ENCODE measurements at regions not wholly inside any gene's neighbourhood (a gene's known extent, or its start where the extent isn't known, plus 50 kb on each side); places are given as distances from the start of the nearest gene placed in this dataset.
"Not testable (repeated sequence)": the region's sequence is repeated elsewhere in the genome, so short reads cannot be mapped to it uniquely, and the experiment has no call there.

DNA sequence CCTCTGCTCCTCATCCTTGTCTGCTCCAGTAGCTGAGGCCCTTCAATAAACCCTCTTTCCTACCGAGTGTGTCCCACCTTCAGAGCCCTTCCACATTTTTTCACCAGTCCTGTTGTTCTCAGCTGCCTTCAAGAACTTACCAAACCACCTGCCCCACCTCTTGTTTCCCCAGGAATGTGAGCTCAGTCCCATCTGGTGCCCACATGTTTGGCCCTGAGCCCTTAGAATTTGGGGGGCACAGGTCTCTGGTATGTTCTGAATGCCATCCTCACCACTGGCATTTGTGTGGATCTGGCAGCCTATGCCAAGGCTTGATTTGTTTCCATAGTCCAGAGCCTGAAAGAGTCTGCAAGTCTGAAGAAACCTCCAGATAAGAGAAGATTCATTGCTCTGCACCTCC, 315.2 kb upstream of the PPP2R3A start:
- no peak for DNase-seq

DNA sequence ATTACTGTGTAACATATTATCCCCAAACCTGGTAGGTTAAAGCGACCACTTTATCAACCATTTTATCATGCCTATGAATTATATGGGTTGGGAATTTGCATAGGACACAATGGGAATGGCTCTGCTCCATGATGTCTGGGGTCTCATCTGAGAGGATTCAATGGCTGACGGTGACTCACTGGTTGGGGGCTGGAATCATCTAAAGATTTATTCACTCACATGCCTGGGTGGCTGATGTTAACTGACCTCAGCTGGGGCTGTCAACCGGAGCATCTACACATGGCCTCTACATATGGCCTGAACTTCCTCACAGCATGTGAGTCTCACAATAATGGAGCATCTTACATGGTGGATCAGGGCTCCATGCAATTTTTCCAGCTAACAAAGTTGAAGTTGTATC, 313.1 kb upstream of the PPP2R3A start:
- Histone ChIP-seq H3K27me3 (ENCODE audit: control insufficient read depth in 3 of 3, insufficient read depth in 3 of 3, low read length in 3 of 3) (no peaks in the 10 kb centered on the region), H3K4me1 (ENCODE audit: control insufficient read depth in 3 of 3, insufficient read depth in 2 of 3, low read depth in 1 of 3, low read length in 2 of 3) (no peaks in the 10 kb centered on the region), H3K9me3 (ENCODE audit: control insufficient read depth in 2 of 2, insufficient read depth in 1 of 2, low read depth in 1 of 2, low read length in 1 of 2) (peaks cover 0 to 6% of the 10 kb centered on the region in 2 donors), H3K4me3 (ENCODE audit: low read depth in 1 of 3, low read length in 3 of 3) (no peak overlapping the region), H3K27ac (ENCODE audit: low read depth in 1 of 3, low read length in 2 of 3) (no peak overlapping the region), H3K36me3 (ENCODE audit: control insufficient read depth in 3 of 3, insufficient read depth in 2 of 3, low read depth in 1 of 3, low read length in 3 of 3) (no peaks in the 10 kb centered on the region)
- DNase-seq (no peak), FAIRE-seq (no peak)
- WGBS, 3 donors = 55 to 70% (median 61%) methylated on average over 3 of the region's 3 CpGs

More for the DNA sequence above, 315.2 kb upstream of the PPP2R3A start:
- Histone ChIP-seq H3K36me3 (ENCODE audit: control insufficient read depth in 3 of 3, insufficient read depth in 2 of 3, low read depth in 1 of 3, low read length in 3 of 3) (no peaks in the 10 kb centered on the region), H3K27ac (ENCODE audit: low read depth in 1 of 3, low read length in 2 of 3) (no peak overlapping the region), H3K9me3 (ENCODE audit: control insufficient read depth in 2 of 2, insufficient read depth in 1 of 2, low read depth in 1 of 2, low read length in 1 of 2) (peaks cover 0 to 6% of the 10 kb centered on the region in 2 donors), H3K4me1 (ENCODE audit: control insufficient read depth in 3 of 3, insufficient read depth in 2 of 3, low read depth in 1 of 3, low read length in 2 of 3) (no peaks in the 10 kb centered on the region), H3K4me3 (ENCODE audit: low read depth in 1 of 3, low read length in 3 of 3) (no peak overlapping the region), H3K27me3 (ENCODE audit: control insufficient read depth in 3 of 3, insufficient read depth in 3 of 3, low read length in 3 of 3) (no peaks in the 10 kb centered on the region)
- WGBS, 3 donors = 65 to 100% (median 80%) methylated on average over 1 of the region's 1 CpG
- no peak for FAIRE-seq

DNA sequence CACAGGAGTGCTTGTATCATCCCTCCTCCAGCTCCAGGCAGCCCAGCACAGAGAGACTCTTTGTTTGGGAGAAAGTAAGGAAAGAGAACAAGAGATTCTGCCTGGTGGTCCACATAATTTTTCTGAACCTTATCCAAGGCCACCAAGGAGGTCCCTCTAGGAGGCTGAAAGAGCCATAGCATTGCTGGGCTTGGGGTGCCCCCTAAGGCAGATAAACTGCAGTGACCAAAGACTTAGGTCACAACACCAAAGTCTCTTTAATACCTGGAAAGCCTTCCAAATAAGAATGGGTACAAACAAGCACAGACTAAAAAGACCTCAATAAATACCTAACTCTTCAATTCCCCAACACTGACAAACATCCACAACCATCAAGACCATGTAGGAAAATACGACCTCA, 310.2 kb upstream of the PPP2R3A start:
- FAIRE-seq (no peak), DNase-seq (no peak)
- H3K4me3 ChIP-seq (ENCODE audit: low read depth in 1 of 3, low read length in 3 of 3) = no peak overlapping the region
- no peaks in the 10 kb centered on the region for H3K4me1 ChIP-seq (ENCODE audit: control insufficient read depth in 3 of 3, insufficient read depth in 2 of 3, low read depth in 1 of 3, low read length in 2 of 3)
- WGBS, 3 donors = 85 to 88% (median 87%) methylated on average over 1 of the region's 1 CpG
- H3K27ac ChIP-seq (ENCODE audit: low read depth in 1 of 3, low read length in 2 of 3) = no peak overlapping the region
- H3K9me3 ChIP-seq (ENCODE audit: control insufficient read depth in 2 of 2, insufficient read depth in 1 of 2, low read depth in 1 of 2, low read length in 1 of 2) = no peaks in the 10 kb centered on the region
- H3K36me3 ChIP-seq (ENCODE audit: control insufficient read depth in 3 of 3, insufficient read depth in 2 of 3, low read depth in 1 of 3, low read length in 3 of 3) = no peaks in the 10 kb centered on the region
- no peaks in the 10 kb centered on the region for H3K27me3 ChIP-seq (ENCODE audit: control insufficient read depth in 3 of 3, insufficient read depth in 3 of 3, low read length in 3 of 3)

DNA sequence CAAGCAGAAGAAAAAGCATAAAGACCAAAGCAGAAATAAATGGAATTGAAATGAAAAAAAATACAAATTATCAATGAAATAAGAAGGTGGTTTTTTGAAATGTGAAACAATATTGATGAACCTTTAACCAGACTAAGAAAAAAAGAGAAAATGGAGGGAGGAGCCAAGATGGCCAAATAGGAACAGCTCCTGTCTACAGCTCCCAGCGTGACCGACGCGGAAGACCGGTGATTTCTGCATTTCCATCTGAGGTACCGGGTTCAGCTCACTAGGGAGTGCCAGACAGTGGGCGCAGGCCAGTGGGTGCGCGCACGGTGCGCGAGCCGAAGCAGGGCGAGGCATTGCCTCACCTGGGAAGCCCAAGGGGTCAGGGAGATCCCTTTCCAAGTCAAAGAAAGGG, 307.1 kb upstream of the PPP2R3A start:
- not testable (repeated sequence) for FAIRE-seq; DNase-seq; H3K27ac ChIP-seq (ENCODE audit: low read depth in 1 of 3, low read length in 2 of 3); H3K4me3 ChIP-seq (ENCODE audit: low read depth in 1 of 3, low read length in 3 of 3); H3K36me3 ChIP-seq (ENCODE audit: control insufficient read depth in 3 of 3, insufficient read depth in 2 of 3, low read depth in 1 of 3, low read length in 3 of 3); H3K9me3 ChIP-seq (ENCODE audit: control insufficient read depth in 2 of 2, insufficient read depth in 1 of 2, low read depth in 1 of 2, low read length in 1 of 2); H3K27me3 ChIP-seq (ENCODE audit: control insufficient read depth in 3 of 3, insufficient read depth in 3 of 3, low read length in 3 of 3); H3K4me1 ChIP-seq (ENCODE audit: control insufficient read depth in 3 of 3, insufficient read depth in 2 of 3, low read depth in 1 of 3, low read length in 2 of 3)
- WGBS, 3 donors = 43 to 97% (median 95%) methylated on average over 5 to 14 of the region's 14 CpGs

DNA sequence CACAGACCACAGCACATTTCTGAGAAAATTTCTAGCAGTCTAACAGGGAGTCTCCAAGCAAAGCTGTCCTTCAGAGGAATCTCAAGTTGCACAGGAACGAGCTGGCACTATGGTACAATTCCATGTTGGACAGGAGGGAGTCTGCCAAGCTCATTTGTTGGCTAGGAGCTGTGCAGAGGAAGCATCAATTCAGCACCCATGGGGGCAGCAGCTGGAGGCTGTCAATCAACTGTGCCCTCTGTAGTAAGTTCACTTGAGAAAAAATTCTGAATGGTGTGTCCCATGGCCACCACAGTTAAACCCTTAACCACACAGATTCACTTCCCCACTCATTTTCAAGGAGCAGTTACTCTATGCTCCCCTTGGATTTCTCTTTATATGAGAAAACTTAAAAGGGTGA, 298.5 kb upstream of the PPP2R3A start:
- no peak overlapping the region for H3K27ac ChIP-seq (ENCODE audit: low read depth in 1 of 3, low read length in 2 of 3)
- no peaks in the 10 kb centered on the region for H3K36me3 ChIP-seq (ENCODE audit: control insufficient read depth in 3 of 3, insufficient read depth in 2 of 3, low read depth in 1 of 3, low read length in 3 of 3)
- no peak overlapping the region for H3K4me3 ChIP-seq (ENCODE audit: low read depth in 1 of 3, low read length in 3 of 3)
- H3K9me3 ChIP-seq (ENCODE audit: control insufficient read depth in 2 of 2, insufficient read depth in 1 of 2, low read depth in 1 of 2, low read length in 1 of 2) = no peaks in the 10 kb centered on the region
- 23 to 32% (median 27%) methylated on average over 1 of the region's 1 CpG for WGBS, 3 donors
- FAIRE-seq (no peak), DNase-seq (no peak)
- H3K4me1 ChIP-seq (ENCODE audit: control insufficient read depth in 3 of 3, insufficient read depth in 2 of 3, low read depth in 1 of 3, low read length in 2 of 3) = no peaks in the 10 kb centered on the region
- no peaks in the 10 kb centered on the region for H3K27me3 ChIP-seq (ENCODE audit: control insufficient read depth in 3 of 3, insufficient read depth in 3 of 3, low read length in 3 of 3)

DNA sequence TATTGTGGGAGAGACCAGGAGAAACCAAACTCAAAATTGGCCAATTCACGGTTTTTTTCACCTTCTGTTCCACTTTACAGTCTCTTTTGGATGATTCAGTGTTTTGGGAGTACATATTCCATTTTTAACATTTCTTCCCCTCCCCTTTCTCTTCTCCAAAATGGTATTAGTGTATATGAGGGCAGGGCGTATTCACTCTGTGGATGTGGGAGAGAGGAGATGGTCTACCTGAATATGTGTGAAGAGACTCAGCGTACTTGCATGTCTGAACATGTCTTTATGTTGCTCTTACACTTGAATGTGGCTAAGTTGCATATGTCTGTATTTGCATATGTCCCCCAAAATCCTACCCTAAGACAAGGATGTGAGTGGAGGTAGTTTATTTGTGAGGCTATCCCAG, 291.0 kb upstream of the PPP2R3A start:
- WGBS, 3 donors = 79 to 84% (median 79%) methylated on average over 3 of the region's 3 CpGs
- no peaks in the 10 kb centered on the region for H3K4me1 ChIP-seq (ENCODE audit: control insufficient read depth in 3 of 3, insufficient read depth in 2 of 3, low read depth in 1 of 3, low read length in 2 of 3)
- no peak overlapping the region for H3K27ac ChIP-seq (ENCODE audit: low read depth in 1 of 3, low read length in 2 of 3)
- H3K36me3 ChIP-seq (ENCODE audit: control insufficient read depth in 3 of 3, insufficient read depth in 2 of 3, low read depth in 1 of 3, low read length in 3 of 3) = no peaks in the 10 kb centered on the region
- no peak for DNase-seq
- FAIRE-seq = no peak
- H3K4me3 ChIP-seq (ENCODE audit: low read depth in 1 of 3, low read length in 3 of 3) = no peak overlapping the region
- no peaks in the 10 kb centered on the region for H3K27me3 ChIP-seq (ENCODE audit: control insufficient read depth in 3 of 3, insufficient read depth in 3 of 3, low read length in 3 of 3)
- H3K9me3 ChIP-seq (ENCODE audit: control insufficient read depth in 2 of 2, insufficient read depth in 1 of 2, low read depth in 1 of 2, low read length in 1 of 2) = peaks cover 0 to 5% of the 10 kb centered on the region in 2 donors

DNA sequence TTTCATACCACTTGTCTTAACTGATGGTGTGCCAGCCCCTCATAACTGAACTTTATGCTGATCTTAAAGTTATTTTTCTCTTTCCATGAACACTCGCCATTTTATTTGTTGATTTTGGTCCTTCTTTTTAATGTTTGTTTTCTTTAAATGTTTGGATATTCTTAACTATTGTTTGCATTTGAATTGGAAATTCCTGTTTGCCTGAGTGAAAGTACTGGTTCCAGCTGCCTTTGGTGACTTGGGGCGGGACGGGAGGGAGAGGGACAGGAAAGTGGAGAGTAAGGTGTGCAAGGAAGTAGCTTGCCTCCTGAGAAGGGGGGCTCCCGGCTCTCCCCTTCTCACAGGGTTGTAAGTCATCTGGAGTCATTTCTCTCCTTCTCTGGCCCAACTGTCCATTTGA, 287.1 kb upstream of the PPP2R3A start:
- H3K9me3 ChIP-seq (ENCODE audit: control insufficient read depth in 2 of 2, insufficient read depth in 1 of 2, low read depth in 1 of 2, low read length in 1 of 2) = peaks cover 0 to 5% of the 10 kb centered on the region in 2 donors
- H3K27me3 ChIP-seq (ENCODE audit: control insufficient read depth in 3 of 3, insufficient read depth in 3 of 3, low read length in 3 of 3) = no peaks in the 10 kb centered on the region
- no peak for FAIRE-seq
- no peak overlapping the region for H3K4me3 ChIP-seq (ENCODE audit: low read depth in 1 of 3, low read length in 3 of 3)
- H3K4me1 ChIP-seq (ENCODE audit: control insufficient read depth in 3 of 3, insufficient read depth in 2 of 3, low read depth in 1 of 3, low read length in 2 of 3) = no peaks in the 10 kb centered on the region
- no peaks in the 10 kb centered on the region for H3K36me3 ChIP-seq (ENCODE audit: control insufficient read depth in 3 of 3, insufficient read depth in 2 of 3, low read depth in 1 of 3, low read length in 3 of 3)
- WGBS, 3 donors = 47 to 68% (median 65%) methylated on average over 4 of the region's 4 CpGs
- H3K27ac ChIP-seq (ENCODE audit: low read depth in 1 of 3, low read length in 2 of 3) = no peak overlapping the region
- no peak for DNase-seq

DNA sequence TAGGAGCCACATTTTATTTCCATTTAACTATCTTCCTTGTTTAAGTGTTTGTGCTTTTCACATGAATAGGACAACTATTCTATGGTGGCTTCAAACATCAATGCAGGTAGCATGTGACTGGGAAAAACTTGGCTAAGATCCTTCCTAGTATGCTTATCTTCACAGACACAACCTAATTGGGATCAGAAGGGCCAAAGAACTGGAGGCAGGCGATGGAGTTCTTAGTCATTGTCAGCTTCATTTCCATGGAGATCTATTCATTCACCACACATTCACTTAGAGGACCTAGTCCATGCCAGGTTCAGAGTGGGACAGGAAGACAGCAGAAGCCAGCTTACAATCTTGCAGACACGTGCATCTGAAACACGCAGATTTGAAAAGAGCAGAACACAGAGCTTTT, 277.5 kb upstream of the PPP2R3A start:
- Histone ChIP-seq H3K27me3 (ENCODE audit: control insufficient read depth in 3 of 3, insufficient read depth in 3 of 3, low read length in 3 of 3) (no peaks in the 10 kb centered on the region), H3K27ac (ENCODE audit: low read depth in 1 of 3, low read length in 2 of 3) (no peak overlapping the region), H3K9me3 (ENCODE audit: control insufficient read depth in 2 of 2, insufficient read depth in 1 of 2, low read depth in 1 of 2, low read length in 1 of 2) (no peaks in the 10 kb centered on the region), H3K4me3 (ENCODE audit: low read depth in 1 of 3, low read length in 3 of 3) (no peak overlapping the region), H3K36me3 (ENCODE audit: control insufficient read depth in 3 of 3, insufficient read depth in 2 of 3, low read depth in 1 of 3, low read length in 3 of 3) (no peaks in the 10 kb centered on the region), H3K4me1 (ENCODE audit: control insufficient read depth in 3 of 3, insufficient read depth in 2 of 3, low read depth in 1 of 3, low read length in 2 of 3) (no peaks in the 10 kb centered on the region)
- 72 to 81% (median 74%) methylated on average over 3 of the region's 3 CpGs for WGBS, 3 donors
- DNase-seq = no peak
- FAIRE-seq = no peak

DNA sequence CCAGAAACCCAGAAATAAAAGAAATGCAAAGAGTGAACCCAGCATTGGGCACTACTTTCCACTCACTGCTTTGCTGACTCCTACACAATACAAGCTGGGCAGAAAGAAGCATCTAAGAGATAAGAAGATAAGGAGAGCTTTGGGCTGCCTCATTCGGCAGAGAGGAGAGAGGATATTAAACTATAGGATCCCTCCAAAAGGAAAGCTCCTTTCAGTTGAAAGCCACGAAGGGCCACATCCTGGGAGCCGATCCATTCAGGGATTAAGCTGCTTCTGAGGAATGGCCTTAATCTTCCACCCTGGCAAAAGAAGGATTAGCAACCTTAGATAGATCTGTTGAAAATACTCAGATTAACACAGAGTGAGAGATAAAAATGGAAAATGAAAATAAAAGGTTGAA, 274.9 kb upstream of the PPP2R3A start:
- FAIRE-seq (no peak), DNase-seq (no peak)
- Histone ChIP-seq H3K27ac (ENCODE audit: low read depth in 1 of 3, low read length in 2 of 3) (no peak overlapping the region), H3K4me3 (ENCODE audit: low read depth in 1 of 3, low read length in 3 of 3) (no peak overlapping the region), H3K36me3 (ENCODE audit: control insufficient read depth in 3 of 3, insufficient read depth in 2 of 3, low read depth in 1 of 3, low read length in 3 of 3) (no peaks in the 10 kb centered on the region), H3K9me3 (ENCODE audit: control insufficient read depth in 2 of 2, insufficient read depth in 1 of 2, low read depth in 1 of 2, low read length in 1 of 2) (no peaks in the 10 kb centered on the region), H3K4me1 (ENCODE audit: control insufficient read depth in 3 of 3, insufficient read depth in 2 of 3, low read depth in 1 of 3, low read length in 2 of 3) (no peaks in the 10 kb centered on the region), H3K27me3 (ENCODE audit: control insufficient read depth in 3 of 3, insufficient read depth in 3 of 3, low read length in 3 of 3) (no peaks in the 10 kb centered on the region)
- WGBS, 3 donors = 52 to 63% (median 59%) methylated on average over 3 of the region's 3 CpGs

Data from small intestine (tissue), 7 donors.